ENCODE measurements at regions not wholly inside any gene's neighbourhood (a gene's known extent, or its start where the extent isn't known, plus 50 kb on each side); places are given as distances from the start of the nearest gene placed in this dataset.

- TF ChIP-seq, protein P1, sequence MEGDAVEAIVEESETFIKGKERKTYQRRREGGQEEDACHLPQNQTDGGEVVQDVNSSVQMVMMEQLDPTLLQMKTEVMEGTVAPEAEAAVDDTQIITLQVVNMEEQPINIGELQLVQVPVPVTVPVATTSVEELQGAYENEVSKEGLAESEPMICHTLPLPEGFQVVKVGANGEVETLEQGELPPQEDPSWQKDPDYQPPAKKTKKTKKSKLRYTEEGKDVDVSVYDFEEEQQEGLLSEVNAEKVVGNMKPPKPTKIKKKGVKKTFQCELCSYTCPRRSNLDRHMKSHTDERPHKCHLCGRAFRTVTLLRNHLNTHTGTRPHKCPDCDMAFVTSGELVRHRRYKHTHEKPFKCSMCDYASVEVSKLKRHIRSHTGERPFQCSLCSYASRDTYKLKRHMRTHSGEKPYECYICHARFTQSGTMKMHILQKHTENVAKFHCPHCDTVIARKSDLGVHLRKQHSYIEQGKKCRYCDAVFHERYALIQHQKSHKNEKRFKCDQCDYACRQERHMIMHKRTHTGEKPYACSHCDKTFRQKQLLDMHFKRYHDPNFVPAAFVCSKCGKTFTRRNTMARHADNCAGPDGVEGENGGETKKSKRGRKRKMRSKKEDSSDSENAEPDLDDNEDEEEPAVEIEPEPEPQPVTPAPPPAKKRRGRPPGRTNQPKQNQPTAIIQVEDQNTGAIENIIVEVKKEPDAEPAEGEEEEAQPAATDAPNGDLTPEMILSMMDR (IDR thresholded peaks at IDR 0.05) = no peak
- no peak for TF ChIP-seq POLR2A (IDR thresholded peaks at IDR 0.05)
Observed at GRCh38 chr2:125364984-125365265, 1291.0 kb upstream of the GYPC start.
